ENCODE measurements at regions not wholly inside any gene's neighbourhood (a gene's known extent, or its start where the extent isn't known, plus 50 kb on each side); places are given as distances from the start of the nearest gene placed in this dataset.

GRCh38 chr1:99550198-99550597, 95.7 kb upstream of the PALMD start:
- Histone ChIP-seq H3K9me3 (ENCODE audit: low read length) (no peaks in the 10 kb centered on the region), H3K36me3 (replicated peaks in 1 of 2; ENCODE audit: control insufficient read depth in 1 of 2, insufficient read depth in 2 of 2, low read length in 2 of 2) (no peaks in the 10 kb centered on the region), H4K20me1 (ENCODE audit: insufficient read depth, low read length) (no peaks in the 10 kb centered on the region), H3K27me3 (ENCODE audit: control insufficient read depth in 1 of 2, insufficient read depth in 2 of 2, low read length in 2 of 2) (no peaks in the 10 kb centered on the region), H3K79me2 (ENCODE audit: insufficient read depth, low read length) (no peaks in the 10 kb centered on the region), H3K4me2 (ENCODE audit: low read depth, low read length) (no peak overlapping the region), H3K4me1 (ENCODE audit: insufficient read depth, low read length) (peaks cover 20% of the 10 kb centered on the region), H3K4me3 (replicated peaks in 1 of 3; ENCODE audit: insufficient read depth in 1 of 3, low read depth in 2 of 3, low read length in 3 of 3) (no peak overlapping the region), H3K9ac (ENCODE audit: insufficient read depth, low read depth, low read length) (no peak overlapping the region), H2AFZ (ENCODE audit: low read length) (no peak overlapping the region), H3K27ac (ENCODE audit: extremely low read length, insufficient read depth, low read length) (no peak overlapping the region)
- in situ Hi-C loops (cut with HindIII; ENCODE audit: extremely low pct_ligation_motif_present, low pct_unique_long_range_greater_than_20kb), result no loop called here
- no peak for ATAC-seq
- no TSS peak for BruUV-seq (replicated peaks)
- no peak for DNase-seq (ENCODE audit: low spot score)
- intact Hi-C loops (cut with micrococcal nuclease; ENCODE audit: unreplicated experiment), result no loop called here
- no peak for TF ChIP-seq ZNF430 (CRISPR knock-in tag; IDR thresholded peaks at IDR 0.05)
- no peak for TF ChIP-seq ZNF557 (CRISPR knock-in tag; IDR thresholded peaks at IDR 0.05)
- TF ChIP-seq MTA1 (CRISPR knock-in tag; IDR thresholded peaks at IDR 0.05; ENCODE audit: borderline replicate concordance), result no peak
- TF ChIP-seq ATAD3A (CRISPR knock-in tag; IDR thresholded peaks at IDR 0.05), result no peak
- no peak for TF ChIP-seq ZBTB10 (CRISPR knock-in tag; IDR thresholded peaks at IDR 0.05; ENCODE audit: borderline replicate concordance)
- TF ChIP-seq PHF8 (CRISPR knock-in tag; IDR thresholded peaks at IDR 0.05), result no peak
- FAIRE-seq, result no peak
- ChIA-PET CTCF (ENCODE audit: low intra/inter-chr PET ratio, low total read pairs) (no interaction called here), POLR2A (no interaction called here)
- 92% methylated on average over 9 of the region's 9 CpGs for WGBS (ENCODE audit: low lambda C conversion rate)
